Left kidney (tissue), 1 donor: ENCODE measurements at regions not wholly inside any gene's neighbourhood (a gene's known extent, or its start where the extent isn't known, plus 50 kb on each side); places are given as distances from the start of the nearest gene placed in this dataset.
"Not testable (repeated sequence)": the region's sequence is repeated elsewhere in the genome, so short reads cannot be mapped to it uniquely, and the experiment has no call there.

Experiments used
- DNase-seq: peaks from one replicate; pipeline ENCODE4 v3.0.0-alpha.2; 2013

DNA sequence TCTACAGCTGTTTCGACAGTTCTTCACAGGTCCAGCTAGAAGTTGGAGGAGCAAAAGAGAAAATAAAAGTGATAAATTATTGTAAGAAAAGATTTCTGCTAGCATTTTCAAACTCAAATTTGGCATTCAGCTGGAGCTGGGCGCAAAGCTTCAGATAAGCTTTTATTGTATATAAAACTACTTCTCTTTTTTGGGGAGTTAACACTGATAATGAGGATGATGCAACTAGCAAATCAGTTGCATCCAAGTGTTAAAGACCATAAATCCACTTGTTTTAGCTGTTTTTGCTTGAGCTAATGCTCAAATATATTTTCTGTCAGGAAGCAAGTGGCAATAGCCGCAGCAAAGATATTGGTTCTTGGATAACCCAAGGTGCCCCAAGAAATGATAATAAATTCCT, 127.1 kb upstream of the PKN2 start:
- no peak for DNase-seq

DNA sequence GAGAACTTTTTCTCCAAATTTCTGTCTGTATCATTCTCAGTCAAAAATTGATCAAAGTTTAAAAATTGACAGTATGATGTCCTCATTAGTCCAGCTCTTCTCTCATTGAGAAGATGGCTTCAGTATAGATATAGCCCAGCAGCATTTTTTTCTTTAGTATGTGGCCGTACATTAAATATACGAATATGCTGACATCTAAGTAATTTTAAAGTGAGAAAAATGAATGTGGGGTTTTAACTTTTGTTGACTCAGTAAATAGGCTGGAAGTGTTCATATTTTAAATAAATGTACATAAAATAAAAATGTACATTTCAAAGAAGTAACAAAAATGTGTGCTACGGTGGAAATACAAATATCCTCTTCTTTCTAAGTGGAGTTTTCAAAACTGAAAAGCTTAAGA, 123.5 kb upstream of the PKN2 start:
- no peak for DNase-seq

DNA sequence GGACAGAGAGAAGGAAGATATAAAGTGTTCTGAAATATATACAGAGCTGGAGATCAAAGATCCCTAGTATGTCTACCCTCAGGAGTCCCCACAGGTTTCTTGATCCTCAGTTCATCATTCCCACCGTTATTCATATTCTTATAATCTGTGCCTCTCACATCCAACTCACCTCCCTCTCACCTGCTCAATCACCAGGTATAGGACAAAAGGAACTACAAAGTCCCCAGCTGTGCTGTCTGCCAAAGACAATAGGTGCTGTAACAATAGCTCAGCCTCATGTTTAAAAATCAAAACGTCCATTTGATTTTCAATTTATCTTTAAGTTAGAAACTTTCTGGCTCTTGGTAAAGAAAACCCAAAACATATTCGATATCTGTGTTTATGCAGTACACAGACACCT, 121.1 kb upstream of the PKN2 start:
- no peak for DNase-seq

DNA sequence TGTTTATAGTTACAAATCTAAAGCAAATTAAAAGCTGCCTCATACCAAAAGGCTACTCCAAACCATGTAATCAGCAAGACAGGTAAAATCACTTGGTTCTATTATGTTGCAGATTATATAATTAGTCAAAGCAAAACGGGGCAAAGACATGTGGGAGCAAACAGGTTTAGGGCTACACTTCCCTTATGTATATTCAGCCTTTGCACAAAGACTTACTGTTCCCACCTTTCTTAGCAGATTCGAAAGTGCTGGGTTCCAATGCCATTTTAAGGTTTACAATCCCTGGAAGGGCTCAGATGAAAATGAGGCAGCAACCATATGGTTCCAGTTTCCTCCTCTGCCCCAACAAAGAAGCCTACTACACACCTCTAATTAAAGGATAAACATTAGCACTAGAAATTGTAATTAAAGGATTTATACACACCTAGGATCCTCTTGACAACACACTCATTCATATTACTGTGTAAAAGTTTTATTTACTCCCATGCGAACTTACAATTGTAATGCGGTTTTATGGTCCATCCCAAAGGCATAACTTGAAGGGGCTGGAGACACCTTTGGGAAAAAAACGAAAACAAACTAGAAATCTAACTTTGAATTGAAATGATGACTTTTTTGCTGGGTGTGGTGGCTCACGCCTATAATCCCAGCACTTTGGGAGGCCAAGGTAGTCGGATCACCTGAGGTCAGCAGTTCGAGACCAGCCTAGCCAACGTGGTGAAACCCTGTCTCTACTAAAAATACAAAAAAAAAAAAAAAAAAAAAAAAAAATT, 117.3 kb upstream of the PKN2 start:
- DNase-seq = no peak

DNA sequence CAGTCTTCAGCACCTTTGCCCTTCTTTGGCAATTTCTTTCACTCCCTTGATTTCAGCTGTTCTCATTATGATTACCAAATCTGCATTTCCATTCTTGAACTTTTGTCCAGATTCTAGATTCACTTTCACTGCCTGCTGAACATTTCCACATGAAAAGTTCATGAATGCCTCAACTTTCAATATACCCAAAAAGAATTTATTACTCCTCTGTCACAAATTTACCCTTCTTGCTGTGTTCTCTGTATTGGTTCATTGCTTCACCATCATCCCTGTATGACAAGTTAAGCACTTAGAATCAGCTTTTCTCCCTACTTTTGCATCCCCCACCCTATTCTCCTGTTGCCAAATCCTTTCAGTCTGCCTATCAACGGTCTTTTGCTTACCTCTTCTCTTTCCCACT, 112.6 kb upstream of the PKN2 start:
- DNase-seq = no peak

DNA sequence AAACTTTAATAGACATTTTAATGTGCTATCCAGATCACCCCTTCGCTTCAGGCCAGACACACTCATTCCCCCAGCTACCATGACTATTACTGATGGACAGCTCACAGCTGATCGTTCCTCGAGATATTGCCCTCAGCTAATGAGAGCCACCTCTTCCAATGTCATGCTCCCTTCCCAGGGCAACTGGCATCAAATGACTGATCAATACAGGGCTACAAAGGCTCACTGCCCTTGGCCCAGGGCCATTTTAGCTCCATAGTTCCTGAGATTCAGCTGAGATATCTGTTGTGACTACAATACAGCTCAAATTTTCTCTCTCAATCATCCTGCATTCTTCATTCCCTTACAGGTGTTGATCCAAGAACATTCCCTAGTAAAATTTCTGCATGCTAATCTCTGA, 104.5 kb upstream of the PKN2 start:
- DNase-seq = no peak

DNA sequence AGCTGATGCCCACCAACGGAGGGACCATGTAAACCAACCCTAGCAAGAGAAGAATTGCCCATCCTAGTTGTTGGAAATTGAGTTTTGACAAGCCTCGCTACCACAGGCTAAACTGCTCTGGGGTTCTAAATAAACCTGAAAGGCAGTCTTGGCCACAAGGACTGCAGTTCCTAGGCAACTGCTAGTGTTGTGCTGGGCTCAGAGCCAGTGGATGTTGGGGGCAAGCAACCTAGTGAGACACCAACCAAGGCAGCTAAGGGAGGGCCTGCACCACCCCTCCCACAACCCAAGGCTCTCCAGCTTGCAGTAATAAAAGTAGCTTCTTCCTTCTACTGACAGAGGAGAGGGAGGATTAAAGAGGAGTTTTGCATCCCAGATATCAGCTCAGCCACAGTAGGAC, 102.4 kb upstream of the PKN2 start:
- DNase-seq = no peak

DNA sequence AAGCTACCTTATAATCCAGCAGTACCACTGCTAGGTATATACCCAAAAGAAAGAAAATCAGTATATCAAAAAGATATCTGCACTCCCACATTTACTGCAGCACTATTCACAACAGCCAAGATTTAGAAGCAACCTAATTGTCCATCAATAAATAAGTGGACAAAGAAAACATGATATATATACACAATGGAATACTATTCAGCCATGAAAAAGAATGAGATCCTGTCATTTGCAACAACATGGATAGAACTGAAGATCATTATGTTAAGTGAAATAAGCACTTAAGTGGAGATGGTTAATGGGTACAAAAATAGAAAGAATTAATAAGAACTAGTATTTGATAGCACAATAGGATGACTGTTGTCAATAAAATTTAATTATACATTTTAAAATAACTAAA, 90.7 kb upstream of the PKN2 start:
- DNase-seq = no peak

DNA sequence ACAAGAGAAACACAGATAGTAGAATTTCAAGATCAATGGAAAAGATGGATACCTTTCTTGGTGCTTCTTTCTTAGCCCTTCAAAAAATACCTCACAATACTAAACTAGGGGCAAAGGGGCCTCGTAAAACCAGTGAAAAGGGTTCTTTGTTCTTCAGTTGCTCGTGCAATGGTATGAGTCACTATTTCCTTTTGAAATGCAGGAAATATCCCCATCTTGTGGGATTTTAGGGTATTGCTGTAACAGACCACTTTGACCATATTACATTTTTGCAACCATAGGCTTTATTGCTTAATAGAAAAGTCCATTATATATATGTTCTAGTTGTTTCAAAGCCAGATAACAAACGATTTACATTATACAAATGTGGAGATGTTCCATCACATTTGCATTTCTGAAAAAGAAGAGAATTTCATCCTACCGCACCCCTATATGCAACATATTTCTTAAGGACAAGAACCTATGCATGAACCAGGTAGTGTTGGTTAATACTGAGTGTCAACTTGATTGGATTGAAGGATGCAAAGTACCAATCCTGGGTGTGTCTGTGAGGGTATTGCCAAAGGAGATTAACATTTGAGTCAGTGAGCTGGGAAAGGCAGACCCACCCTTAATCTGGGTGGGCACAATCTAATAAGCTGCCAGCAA, 88.6 kb upstream of the PKN2 start:
- DNase-seq = no peak

DNA sequence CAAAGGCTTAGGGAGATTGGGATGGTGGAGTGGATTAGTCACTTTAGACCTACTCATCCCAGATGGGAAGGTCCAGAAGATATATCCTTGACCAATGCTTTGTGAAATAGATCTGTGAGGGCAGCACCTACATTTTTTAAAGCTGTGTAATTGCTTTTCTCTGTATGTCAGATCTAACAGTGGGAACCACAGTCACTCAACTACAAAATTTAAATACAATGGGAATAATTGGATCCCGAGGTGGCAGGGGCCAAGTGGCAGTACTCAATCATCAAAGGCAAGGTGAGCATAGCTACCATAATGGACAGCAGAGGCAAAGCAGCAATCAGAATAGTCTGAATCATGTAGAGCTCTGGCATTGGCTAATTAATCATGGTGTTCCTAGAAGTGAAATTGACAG, 86.1 kb upstream of the PKN2 start:
- not testable (repeated sequence) for DNase-seq

DNA sequence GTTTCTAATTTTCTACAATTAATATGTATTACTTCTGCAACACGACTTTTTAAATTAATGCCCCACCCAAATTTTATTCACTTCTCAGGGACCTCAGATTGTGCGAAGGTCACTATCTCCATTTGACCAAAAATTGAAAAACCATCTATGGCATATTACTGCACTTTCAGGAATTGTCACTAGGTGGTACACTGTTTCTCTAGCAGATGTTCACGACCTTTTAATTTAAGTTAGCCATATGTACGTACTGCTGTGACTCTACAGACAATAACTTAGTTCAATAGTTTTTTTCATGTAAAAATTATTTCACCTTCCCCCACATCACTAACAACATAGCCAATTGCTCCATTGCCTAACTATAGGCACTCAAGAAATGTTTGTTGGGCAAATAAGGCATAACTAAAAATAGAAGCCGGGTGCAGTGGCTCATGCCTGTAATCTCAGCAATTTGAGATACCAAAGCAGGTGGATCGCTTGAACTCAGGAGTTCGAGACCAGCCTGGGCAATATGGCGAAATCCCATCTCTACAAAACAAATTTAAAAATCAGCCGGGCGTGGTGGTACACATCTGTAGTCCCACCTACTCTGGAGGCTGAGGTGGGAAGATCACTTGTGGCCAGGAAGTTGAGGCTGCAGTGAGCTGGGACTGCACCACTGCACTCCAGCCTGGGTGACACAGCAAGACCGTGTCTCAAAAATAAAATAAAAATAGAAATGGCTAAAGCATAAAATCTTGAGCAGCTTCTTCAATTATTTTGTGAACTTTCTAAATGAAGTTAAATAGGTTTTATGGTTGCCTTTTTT, 75.7 kb upstream of the PKN2 start:
- DNase-seq = peak; percentile 7

DNA sequence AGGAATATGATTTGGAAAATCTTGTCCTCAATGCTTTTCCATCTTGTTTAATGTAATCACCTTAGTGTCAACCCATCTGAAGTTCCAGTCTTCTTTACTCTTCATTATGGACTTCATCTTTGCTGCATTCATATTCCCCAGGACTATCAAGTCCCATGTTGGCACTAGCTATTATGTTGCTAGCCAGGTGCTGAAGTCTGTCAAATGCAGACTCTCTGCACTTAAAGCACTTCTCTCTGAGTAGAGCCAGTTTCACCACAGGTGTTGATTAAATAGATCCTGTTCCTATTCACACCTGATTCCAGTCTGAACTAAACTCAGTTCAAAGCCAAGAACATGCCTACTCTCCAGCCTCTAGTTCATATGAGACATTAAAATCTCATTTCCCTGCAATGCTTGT, 75.0 kb upstream of the PKN2 start:
- no peak for DNase-seq

DNA sequence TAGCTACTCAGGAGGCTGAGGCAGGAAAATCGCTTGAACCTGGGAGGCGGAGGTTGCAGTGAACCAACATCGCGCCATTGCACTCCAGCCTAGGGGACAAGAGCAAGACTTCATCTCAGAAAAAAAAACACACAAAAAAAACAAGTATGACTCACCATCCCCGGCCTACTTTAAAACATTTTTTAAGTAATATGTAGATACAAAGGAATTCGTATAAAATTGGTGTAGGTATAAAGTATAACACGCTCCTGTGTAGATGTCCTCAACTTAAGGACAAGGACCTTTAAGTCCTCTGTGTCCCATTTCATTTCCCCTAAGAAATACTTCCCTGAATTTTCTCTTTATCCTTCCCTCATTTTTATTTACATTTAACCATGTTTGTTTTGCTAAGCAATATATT, 73.4 kb upstream of the PKN2 start:
- no peak for DNase-seq

DNA sequence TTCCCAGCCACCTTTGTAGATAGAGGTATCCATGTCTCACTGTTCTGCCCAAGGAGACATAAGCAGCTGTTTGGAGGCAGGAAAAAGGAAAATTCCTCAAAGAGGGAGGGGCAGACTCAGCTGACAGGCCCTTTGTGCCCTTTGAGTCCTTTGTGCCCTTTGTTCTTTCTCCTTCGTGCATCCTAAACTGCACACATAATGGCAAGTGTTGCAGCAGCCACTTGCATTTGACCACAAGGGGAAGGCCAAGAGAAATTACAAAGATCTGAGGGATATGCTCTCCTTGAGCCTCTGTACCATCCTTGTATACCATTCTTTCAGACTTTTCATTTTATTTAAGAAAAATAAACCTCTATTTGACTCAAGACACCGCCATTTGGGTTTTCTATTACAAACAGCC, 71.8 kb upstream of the PKN2 start:
- no peak for DNase-seq

DNA sequence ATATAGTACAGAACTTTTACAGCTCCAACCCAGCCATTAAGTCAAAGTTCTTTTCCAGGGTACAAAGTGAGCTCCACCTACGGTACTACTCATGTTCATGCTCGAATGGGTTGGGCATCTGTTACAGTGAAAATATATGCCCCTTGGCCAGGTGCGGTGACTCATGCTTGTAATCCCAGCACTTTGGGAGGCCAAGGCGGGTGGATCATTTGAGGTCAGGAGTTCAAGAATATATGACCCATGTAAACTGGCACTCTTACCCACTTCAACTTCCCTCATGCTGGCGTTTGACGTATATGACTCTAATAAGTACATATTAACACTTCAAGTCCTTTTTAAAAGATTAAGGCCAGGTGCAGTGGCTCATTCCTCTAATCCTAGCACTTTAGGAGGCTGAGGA, 71.3 kb upstream of the PKN2 start:
- no peak for DNase-seq

DNA sequence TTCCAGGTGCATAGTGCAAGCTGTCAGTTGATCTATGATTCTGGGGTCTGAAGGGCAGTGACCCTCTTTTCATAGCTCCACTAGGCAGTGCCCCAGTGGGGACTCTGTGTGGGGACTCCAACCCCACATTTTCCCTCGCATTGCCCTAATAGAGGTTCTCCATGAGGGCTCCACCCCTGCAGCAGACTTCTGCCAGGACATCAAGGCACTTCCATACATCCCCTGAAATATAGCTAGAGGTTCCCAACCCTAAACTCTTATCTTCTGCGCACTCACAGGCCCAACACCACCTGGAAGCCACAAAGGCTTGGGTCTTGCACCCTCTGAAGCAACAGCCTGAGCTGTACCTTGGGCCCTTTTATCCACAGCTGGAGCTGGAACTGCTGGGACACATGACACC, 65.7 kb upstream of the PKN2 start:
- no peak for DNase-seq

DNA sequence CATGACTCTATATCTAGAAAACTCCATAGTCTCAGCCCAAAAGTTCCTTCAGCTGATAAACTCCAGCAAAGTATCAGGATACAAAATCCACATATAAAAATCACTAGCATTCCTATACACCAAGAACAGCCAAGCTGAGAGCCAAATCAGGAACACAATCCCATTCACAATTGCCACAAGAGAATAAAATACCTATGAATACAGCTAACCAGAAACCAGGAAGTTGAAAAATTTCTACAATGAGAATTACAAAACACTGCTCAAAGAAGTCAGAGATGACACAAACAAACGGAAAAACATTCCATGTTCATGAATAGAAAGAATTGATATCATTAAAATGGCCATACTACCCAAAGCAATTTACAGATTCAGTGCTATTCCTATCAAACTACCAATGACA, 61.0 kb upstream of the PKN2 start:
- DNase-seq = not testable (repeated sequence)
